ENCODE measurements at regions not wholly inside any gene's neighbourhood (a gene's known extent, or its start where the extent isn't known, plus 50 kb on each side); places are given as distances from the start of the nearest gene placed in this dataset.

DNA sequence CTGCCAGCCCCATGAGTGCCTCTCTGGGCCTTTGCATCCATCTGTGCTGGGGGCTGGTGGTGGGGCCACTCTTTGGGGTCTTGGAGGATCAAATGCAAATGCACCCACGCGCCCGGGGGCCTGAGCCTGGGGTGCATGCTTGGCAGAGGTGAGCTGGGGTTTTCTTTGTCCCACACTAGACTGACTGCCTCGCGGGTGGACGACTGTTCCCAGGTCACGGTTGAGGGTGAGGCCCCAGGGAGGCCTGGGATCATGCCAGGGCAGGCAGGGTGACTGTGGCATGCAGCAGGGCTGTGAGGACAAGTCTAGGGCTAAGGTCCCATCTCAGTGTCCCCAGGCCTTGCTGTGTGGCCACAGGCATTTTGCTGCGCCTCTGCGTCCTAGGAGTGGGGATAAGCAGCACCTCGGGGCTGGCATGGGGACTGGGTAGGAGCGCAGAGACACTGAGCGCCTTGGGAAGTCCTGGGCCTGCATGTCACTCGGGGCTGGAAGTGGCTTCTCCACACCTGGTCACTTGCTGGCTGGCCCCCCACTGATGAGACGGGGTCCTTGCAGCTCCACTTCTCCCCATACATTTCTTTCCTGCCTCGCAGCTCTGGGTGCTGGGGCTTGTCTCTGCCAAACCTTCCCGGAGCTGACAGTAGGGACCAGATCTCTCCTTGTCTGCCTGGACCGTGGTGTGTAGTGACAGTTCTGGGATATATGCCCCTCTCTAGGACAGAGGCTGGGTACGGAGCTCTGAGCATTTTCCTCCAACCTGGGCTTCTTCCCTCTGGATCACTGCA, 133.1 kb downstream of the CTTN start:
- TF ChIP-seq SRSF9 (IDR thresholded peaks at IDR 0.05; ENCODE audit: borderline replicate concordance, low read depth, low read length): no peak
- no peak for TF ChIP-seq RNF2 (IDR thresholded peaks at IDR 0.05)
- TF ChIP-seq ARID2 (IDR thresholded peaks at IDR 0.05): no peak

All from K562 (cell line).